HG02884 (cell line): ENCODE measurements at regions not wholly inside any gene's neighbourhood (a gene's known extent, or its start where the extent isn't known, plus 50 kb on each side); places are given as distances from the start of the nearest gene placed in this dataset.
"Not testable (repeated sequence)": the region's sequence is repeated elsewhere in the genome, so short reads cannot be mapped to it uniquely, and the experiment has no call there.

Experiments
- ATAC-seq: cut with Tn5 transposase; IDR thresholded peaks from one replicate; pipeline ENCODE4 v1.9.1; 2021; ENCODE audit warnings: mild to moderate bottlenecking, moderate library complexity; ENCODE audit not compliant: unreplicated experiment

DNA sequence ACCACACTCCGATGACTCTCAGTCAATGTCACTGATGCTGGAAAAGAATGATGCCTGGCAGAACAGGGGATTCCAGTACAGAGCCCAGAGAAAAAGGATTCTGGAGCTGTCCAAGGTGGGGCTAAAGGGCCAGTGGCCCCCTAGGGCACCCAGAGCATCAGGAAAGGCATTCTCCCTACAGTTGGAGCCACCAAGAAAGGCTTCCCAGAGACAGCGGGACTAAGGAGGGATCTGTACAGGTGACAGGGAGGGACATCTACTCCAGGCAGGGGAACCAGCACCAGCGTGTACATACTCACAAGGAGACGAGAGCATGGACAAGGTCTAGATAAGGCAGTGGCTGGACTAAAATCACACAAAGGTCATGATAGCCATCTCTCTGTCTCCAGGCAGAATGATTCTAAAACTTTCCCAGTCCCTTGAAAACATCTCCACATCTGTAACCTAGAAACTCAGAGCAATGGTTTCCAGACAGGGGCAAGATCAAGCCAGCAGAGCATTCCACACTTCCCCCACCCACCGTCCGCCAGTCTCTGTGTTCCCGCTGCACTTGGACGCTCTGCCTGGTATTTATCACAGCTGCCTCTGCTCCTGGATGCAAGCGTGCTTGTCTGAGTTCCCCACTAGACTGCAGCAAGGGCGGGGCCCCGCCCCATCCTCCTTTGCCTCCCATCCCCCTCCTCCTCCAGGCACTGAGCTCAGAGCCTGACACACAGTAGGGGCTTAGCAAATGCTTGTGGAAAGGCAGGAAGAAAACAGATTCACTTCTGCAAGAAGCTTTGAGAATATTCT, 111.6 kb upstream of the ZC3H12A start:
- ATAC-seq = no peak

DNA sequence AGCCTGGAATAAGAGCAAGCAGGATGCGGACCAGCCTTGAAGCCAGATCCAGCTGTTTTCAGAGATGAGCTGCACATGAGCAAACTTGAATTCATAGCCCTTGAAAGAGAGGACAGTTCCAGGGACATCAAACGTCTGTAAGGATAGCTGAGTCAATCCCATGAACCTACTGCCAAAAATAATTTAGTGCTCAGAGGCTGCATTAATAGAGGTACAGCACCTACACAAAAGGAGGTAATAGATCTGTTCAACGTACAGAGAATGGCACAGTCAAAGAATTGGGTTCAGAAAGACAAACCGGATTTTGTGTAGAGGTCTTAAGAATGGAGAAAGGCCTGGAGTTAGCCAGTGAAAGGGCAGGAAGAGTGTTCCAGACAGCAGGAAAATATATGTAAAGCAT, 110.8 kb upstream of the ZC3H12A start:
- no peak for ATAC-seq

DNA sequence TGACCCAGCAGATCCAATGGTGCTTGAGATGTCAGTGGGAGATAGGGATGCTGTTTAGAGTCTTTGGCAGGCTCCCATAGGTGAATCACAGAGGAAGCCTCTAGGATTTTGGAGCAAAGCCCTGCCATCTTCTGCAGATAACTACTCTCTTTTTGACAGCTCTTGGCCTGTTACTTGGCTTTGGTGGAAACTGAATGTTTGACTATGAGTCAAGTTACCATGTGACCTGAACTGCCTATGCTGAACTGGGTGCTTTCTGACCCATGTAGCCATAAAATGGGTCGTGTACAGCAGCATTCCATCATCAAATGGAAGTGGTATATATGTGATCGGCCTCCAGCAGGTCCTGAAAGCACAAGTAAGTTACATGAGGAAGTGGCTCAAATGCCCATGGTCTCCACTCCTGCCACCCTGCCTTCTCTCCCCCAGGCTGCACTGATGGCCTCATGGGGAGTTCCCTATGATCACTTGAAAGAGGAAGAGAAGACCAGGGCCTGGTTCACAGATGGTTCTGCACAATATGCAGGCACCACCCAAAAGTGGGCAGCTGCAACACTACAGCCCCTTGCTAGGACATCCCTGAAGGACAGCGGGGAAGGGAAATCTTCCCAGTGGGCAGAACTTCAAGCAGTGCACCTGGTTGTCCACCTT, 105.6 kb upstream of the ZC3H12A start:
- ATAC-seq = not testable (repeated sequence)

DNA sequence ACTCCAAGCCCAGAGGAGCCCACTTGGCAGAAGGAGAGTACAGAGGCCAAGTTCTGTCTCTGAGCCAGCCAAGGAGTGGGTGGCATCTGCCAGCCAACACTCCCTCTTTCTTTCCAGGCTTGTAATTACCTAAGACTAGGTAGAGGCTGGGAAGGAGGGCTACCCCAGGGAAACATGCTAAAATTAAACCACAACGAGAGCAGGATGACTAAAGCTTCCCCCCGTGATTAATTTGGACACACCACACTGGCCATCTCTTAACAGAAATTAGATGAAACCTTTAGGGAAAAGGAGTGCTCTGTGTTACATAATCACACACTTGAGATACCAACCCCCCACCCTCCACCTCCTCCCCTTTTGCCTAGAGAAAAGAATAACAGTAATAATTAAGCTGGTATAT, 102.1 kb upstream of the ZC3H12A start:
- no peak for ATAC-seq

DNA sequence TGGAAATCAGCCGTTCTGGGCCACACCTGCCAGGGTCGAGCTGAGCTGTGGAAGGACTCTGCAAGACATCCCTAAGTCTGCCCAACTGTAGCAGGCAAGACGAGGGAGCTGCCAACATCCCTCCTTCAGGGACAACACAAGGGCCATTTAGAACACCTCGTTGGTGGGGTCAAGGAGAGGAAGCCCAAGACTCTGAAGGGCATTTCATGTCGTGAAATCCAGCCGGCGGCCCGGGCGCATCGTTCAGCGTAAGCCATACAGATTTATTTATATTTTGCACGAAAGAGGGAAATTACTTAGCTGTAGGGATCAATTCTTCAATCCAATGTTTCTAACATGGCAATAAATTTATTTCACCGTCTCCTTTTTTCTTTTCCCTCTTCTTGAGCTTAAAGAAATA, 101.7 kb upstream of the ZC3H12A start:
- no peak for ATAC-seq

DNA sequence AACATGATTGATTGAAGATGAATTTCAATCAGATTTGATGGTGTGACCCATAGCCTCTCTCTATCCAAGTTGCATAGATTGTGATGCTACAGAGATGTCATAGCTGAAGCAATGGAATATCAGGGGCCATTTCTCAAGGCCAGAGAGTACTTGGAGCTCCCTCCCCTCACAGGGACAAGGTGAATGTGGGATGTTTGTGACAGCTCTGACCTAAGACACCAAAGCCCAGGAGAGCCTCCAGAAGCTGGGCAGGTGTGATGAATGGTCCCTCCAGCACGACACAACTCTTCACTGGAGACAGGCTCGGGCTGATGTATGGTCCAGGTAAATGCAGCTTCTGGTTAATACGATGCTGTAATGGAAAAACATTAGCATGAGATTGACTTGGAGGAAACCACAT, 101.0 kb upstream of the ZC3H12A start:
- ATAC-seq = no peak

DNA sequence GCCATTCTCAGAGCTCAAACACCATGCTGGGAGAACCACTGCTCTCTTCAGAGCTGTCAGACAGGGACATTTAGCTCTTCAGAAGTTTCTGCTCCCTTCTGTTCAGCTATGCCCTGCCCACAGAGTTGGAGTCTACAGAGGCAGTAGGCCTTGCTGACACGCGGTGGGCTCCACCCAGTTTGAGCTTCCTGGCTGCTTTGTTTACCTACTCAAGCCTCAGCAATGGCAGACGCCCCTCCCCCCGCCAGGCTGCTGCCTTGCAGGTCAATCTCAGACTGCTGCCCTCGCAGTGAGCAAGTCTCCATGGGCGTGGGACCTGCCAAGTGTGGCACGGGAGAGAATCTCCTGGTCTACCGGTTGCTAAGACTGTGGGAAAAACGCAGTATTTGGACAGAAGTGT, 93.8 kb upstream of the ZC3H12A start:
- ATAC-seq = not testable (repeated sequence)

DNA sequence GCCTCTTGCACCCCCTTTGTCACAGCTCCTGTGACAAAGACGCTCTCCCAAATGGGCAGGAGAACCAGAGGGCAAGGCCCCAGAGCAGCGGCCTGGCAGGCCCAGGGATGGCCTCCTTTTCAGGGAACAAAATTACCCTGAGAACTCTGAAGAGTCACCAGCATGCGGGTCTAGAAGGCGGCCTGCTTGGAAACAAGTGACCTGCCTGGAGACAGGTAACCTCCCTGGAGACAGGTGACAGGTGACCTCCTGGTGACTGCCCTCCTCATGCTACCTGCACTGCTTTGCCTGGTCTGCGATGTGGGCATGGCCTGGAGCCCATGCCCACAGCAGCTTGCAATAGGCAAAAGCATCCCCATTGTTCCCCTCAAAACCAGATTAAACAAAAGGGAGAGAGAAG, 86.5 kb upstream of the ZC3H12A start:
- ATAC-seq = no peak

DNA sequence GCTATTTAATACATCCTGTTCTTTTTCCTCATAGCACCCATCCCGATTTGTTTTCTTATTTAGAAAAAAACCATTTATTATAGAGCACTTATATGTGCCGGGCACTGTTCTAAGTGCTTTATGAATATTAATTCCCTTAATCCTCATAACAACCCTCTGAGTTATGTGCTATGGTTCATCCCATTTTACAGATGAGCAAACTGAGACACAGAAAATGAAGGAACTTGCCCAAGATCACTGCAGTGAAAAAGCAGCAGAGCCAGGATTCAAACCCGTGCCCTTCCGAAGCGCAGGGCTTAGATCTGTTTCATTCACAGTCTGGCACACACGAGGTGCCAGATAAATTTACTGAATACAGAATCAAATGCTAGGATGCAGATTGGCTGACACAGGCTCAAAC, 85.1 kb upstream of the ZC3H12A start:
- no peak for ATAC-seq

DNA sequence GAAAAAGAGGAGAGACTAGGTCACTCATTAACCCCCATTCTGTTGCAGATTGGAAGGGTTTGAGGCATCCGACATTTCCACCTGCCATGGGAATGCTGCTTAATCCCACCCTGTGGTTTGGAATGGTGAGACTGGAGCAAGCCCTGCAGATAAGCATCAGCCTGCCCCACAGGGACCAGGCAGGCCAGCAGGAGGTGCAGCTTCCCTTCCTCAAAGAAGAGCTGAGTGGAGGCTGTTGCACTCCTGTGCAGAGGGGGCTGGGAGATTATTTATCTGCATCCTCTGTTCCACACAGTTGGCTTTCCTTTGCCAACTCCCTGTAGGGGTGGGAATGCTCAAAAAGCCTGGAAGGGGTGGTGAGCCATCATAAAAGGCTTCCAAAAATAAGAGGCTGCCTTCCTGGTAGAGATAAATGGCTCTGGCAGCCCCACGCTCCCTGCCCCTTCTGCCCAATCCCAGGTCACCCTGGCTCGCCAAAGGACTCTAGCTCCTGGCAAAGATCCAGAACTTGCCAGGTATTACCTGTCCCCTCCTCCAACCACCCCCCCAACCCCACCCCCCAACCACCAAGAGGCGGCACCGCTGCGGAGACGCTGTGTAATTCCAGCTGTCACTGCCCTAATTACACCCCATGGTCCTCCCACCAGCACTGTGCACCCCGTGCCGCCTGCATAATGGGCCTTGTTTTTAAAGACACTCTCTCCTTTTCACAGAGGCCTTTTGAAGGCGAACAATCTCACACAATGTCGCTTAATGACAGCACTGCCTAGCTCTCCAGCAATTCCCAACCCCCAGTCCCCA, 83.0 kb upstream of the ZC3H12A start:
- no peak for ATAC-seq

DNA sequence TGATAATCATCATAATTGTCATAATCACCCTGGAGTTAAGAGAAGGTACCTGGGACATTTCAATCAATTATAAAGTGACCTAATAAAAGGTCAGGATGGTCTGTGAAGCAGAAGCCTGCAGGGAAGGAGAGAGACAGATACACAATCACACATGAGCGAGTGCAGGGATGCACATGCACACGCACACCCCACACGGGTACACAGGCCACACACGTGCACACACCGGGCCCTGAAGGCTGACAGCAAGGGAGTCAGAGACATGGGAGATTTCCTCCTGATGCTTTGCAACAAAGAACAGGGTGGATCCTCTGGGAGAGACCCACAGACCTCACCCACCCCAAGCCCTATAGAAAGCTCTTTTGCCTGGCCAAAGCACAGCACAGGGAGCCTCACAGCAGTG, 82.3 kb upstream of the ZC3H12A start:
- no peak for ATAC-seq

DNA sequence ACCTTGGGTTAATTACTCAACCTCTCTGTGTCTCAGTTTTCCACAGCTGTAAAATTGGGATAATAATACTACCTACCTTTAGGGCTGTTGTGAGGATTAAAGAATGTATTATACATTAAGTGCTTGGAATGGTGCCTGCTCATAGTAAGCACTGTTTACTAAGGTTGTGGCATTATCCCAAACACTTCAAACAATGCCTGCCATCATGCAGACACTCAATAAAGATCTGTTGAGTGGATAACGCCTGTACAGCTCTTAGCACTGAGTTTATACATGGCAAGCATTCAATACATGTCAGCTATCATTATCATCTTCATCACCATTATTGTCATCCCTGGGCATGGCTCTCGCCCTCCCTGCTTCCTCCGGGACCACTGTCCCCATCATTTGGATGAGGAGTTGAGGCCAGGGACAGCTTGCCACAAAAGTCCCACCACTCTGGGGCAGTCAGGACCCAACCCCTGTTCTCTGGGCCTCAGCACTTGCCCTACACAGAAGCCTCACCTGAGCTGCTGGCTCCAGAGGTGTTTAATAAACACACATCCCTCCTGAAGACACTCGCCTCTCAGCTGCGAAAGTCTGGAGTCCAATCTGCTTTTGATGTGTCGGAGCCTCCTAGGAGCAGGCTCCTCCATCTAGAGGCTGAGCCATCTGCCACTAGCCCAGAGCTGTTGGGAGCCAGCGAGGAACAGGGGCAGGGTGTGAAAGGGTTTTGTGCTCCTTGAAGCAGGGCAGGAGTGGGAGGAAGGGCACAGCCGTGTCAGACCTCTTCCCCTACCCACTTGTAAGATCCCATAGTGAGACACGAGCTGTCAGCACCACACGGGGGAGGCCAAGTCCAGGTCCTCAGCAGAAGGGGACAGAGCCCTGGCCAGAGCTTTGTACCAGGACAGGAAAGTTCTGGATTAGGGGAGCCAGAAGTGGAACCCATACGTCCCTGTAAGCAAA, 80.9 kb upstream of the ZC3H12A start:
- ATAC-seq = no peak

DNA sequence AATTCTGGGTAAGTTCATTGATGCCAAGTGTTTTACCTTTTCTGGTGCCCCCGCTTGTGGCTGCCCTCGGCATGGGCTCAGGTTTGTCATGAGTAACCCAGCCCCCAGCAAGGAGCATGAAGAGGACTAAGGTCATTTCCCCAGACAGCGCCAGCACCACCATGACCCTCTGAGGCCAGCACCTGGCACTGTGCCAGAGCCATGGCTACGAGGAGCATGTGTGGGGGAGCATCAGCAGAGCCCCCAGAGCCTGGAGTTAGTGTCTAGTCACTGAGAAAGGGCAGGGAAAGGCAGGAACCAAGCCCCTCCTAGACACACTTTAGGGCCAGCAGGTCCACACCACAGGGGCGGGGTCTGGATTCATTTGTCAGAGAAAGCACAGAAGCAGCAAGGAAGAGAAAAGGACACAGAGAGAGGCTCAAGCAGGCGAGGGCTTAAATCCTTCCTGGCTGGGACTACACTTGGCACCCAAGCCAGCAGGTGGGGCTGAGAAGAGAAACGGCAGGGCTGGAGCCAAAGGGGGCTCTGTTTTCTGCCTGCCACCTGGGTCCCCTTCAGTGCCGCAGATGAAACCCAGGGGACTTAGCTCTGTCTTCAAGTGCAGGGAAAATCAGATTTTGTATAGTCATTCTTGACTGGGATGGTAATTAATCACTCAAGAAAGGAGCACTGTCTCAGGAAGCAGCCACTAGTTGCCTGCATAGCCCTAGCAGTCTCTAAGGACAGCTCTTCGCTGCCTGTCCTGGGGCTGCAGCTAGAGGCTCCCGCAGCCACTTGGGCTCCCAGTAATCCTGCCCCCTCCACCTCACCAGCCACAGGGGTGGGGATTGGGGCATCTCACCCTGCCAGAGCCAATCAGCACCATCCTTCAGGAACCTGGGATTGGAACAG, 79.6 kb upstream of the ZC3H12A start:
- ATAC-seq = no peak

DNA sequence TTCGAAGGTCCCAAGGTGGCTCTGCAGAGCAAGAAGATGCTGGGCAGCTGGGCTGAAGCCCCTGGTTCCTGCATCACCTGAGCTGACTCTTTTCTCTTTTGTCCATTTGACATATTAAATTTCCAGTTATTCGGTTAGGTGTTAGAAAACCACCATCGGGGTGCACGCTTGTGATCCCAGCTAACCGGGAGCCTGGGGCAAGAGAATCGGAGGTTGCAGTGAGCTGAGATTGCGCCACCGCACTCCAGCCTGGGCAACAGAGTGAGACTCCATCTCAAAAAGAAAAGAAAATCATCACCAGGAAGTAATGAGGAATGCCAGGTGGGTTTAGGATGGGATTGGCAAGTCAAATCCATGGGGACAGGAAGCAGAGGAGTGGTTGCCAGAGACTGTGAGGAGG, 76.3 kb upstream of the ZC3H12A start:
- no peak for ATAC-seq

DNA sequence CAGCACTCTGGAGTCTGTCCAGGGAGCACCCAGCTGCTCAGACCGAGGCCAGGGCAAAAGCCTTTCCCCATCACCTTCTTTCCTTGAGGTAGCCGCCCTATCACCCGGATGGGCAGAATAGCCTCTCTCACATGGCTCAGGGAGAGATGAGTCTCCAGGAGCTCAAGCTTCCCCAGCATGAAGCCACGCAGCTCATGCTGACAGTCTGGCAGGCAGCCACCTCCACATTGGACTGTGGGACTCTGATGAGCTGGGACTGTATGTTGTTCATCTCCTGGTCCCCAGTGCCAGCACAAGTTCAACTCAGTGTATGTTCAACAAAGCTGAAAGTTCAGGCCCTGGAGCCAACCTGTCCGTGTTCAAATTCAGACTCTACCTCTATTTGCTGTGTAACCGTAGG, 75.2 kb upstream of the ZC3H12A start:
- ATAC-seq = no peak

DNA sequence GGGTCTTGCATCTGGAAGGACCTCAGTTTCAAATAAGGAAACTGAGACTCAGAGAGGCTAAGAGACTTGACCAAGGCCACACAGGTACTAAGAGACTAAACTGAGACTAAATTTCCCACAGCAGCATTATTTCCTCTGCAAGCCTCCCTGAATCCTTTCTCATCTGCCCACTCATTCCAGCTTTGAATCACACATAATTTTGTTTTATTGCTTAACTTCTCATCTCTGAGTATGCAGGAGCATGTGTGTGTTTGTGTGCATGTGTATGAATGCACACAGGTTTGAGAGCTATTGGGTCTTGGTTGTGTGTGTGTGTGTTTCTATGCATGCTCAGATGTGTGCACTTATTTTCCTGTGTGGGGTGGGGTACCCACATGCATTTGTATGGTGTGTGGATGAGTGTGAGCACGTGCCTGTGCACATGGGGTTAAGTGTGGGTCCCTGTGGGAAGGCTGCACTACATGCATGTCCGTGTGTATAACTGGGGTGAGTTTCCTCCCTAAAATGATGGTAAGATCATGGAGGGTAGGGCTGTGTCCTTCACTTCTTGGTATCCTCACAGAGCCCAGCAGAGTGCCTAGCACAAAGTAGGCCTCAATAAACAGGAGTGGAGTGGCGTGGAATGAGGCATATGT, 74.4 kb upstream of the ZC3H12A start:
- no peak for ATAC-seq

DNA sequence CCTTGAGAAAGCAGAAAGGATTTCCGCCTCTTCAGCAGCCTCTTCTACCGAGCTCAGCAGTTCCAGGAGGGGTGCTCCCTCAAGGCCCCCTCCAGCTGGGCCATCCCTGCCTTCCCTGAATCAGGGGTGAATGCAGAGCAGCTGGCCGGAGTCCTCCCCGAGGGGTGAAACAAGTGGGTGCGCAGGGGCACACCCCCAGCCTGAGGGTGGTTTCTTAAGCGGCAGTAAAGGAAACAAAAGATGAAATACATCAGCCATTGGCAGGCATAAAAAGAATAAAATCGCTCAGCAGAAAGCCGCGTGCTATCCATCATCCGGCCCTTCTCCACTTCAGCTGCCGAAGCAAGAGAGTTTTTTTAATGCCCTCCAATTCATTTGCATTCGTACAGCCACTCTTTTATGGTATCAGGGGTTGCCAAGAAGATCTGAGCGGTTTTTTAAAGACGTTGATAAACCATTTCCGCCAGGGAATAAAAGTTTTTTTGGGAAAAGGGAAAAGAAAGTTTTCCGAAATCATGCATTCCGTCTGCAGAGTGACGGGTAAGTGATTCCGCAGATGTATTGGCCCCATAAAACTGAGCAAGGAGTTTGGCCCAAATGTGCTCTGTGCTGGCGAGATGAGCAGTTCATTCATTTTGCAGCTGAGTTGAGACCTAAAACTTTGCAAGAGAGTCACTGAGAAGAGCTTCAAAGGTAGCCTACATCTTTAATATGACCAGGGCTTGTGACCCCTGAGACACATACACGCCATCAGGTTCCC, 73.7 kb upstream of the ZC3H12A start:
- ATAC-seq = no peak

DNA sequence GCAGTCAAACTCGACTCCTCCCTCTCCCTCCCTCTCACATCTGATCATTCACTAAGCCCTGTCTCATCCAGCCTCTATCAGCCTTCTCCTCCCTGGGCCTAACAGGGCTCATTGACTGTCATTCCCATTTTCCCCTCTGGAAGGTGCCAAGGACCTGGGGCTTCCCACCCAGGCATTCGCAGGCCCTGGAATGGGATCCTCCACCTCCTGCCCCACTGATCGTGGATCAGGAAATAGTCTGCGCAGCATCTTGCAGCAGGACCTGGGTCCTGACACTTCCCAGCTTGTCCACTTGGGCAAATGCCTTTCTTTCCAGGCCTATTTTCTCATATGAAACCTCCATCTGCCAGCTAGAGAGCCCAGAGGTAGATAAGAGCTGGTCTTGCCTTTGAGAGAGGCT, 71.2 kb upstream of the ZC3H12A start:
- ATAC-seq = no peak

DNA sequence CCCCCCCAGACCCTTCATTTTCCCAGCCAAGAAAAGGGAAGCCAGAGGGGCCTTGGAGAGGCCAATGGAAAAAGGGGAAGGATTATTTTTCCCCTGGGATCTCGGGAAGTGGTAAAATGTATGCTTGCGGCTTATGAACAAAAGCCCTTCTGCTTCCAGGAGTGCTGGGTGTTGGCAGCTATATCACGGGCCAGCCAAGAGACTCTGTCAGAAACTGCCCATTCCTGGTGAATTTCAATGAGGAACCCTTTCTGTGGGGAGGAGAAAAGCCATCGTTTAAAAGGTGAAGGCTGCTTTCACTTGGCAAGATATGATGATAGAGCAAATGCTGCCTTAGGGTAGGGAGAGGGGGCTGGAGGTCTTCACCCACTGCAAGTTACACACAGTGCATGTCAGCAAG, 69.7 kb upstream of the ZC3H12A start:
- ATAC-seq = no peak
